LNCaP clone FGC (cell line): ENCODE measurements at regions not wholly inside any gene's neighbourhood (a gene's known extent, or its start where the extent isn't known, plus 50 kb on each side); places are given as distances from the start of the nearest gene placed in this dataset.

Experiments
- DNase-seq: peaks from one replicate; pipeline ENCODE4 v3.0.0-alpha.2; 2011; ENCODE audit warnings: low read depth
- H3K4me3 ChIP-seq: 2 replicates; pipeline ENCODE4 v1.5.1; 2011; ENCODE audit warnings: mild to moderate bottlenecking, low read depth, low read length, control low read depth
- TF ChIP-seq, protein P1 (sequence below): IDR thresholded peaks from 2 replicates; pipeline ENCODE4 v1.5.1; 2012; ENCODE audit warnings: mild to moderate bottlenecking; ENCODE audit not compliant: control insufficient read depth, insufficient read depth; ENCODE audit errors: extremely low read depth

DNA sequence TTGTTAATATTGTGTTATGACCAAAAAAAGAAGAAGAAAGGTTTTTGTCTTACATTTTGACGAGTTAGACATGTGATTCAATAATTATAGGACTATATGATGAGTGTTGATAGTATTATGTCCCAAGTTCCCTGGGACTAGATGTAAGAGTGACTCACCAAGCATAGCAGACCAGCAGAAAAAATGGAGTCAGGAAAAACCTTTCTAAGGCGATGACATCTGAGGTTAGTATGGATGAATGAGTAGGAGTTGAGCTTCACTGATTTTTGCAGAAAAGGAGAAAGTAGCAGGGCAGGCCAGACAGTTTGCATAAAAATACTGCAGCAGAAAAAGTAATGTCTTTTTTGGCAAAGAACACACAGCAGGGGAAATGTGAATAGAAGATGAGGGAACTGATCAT lies 1041.3 kb upstream of the ADGRL4 start:
- H3K4me3 ChIP-seq, result no peak overlapping the region
- TF ChIP-seq, protein P1, sequence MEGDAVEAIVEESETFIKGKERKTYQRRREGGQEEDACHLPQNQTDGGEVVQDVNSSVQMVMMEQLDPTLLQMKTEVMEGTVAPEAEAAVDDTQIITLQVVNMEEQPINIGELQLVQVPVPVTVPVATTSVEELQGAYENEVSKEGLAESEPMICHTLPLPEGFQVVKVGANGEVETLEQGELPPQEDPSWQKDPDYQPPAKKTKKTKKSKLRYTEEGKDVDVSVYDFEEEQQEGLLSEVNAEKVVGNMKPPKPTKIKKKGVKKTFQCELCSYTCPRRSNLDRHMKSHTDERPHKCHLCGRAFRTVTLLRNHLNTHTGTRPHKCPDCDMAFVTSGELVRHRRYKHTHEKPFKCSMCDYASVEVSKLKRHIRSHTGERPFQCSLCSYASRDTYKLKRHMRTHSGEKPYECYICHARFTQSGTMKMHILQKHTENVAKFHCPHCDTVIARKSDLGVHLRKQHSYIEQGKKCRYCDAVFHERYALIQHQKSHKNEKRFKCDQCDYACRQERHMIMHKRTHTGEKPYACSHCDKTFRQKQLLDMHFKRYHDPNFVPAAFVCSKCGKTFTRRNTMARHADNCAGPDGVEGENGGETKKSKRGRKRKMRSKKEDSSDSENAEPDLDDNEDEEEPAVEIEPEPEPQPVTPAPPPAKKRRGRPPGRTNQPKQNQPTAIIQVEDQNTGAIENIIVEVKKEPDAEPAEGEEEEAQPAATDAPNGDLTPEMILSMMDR, result no peak
- no peak for DNase-seq

DNA sequence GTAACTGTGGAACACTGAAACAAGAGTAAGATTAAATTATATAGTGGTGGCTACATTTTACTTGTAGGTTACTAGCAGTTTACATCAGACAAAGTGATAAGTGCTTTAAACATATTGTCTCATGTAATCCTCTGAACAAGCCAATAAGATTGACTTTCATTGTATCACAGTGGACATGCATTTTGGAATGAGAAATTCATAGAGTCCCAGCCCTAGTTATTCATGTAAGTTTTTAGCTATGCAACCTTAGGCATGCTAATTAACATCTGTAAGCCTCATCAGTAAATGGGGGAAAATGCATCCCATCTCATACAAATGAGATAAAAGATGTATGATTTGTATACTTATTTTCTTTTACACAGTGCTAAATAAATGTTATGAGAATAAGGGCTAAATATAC lies 1038.1 kb upstream of the ADGRL4 start:
- TF ChIP-seq, protein P1, result no peak
- H3K4me3 ChIP-seq, result no peak overlapping the region

DNA sequence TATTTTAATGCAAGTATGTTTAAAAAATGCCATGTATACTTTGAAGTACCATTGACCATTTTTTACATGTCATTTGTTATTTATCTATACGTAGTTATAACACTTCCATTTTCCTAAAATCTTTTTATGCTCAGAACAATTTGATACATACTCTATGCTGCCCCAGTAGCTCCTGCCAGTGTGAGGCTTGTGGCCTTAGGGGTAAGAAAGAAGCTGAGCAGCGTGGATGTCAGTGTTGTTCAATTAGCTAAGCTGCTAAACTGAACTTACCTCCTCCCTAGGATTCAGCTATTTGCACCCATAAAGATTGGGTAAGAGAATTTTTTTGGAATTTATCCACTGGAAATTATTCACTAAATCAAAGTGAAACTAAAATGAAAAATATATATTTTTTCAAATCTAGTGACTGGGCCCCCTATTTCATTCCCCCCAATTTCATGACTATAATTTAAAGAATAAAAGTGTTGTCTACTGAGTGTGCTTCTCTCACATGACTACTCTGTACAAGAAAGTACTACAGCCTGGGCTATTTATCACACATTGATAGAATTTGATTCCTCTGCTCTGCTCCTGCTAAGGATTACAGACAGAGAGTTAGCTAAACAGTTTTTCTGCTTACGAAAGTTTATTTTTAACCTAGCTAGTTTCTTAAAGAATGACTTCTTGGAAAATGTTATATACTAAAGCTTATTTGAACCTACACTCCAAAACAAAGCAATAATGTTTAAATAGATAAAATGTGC lies 1030.3 kb upstream of the ADGRL4 start:
- no peak overlapping the region for H3K4me3 ChIP-seq
- DNase-seq, result no peak
- TF ChIP-seq, protein P1, result no peak

More for the DNA sequence above, 1038.1 kb upstream of the ADGRL4 start:
- DNase-seq, result no peak

DNA sequence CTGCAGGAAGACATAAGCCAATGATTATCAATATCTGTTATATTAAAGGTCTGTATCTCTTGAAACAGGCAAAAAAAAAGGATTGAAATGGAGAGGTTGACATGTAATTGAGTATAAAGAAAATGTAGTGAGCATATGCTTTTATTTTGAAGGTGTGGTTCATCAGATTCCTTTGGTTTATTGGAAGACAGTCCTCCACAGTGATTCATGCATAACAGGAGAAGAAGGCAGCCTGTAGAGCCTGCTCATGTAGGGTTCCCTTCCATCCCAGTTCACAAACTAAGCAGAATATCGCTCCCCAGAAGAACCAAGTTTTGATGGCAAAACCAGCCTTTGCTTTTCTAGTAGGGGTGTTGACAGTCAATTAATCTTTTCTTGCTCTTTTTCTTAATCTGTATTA lies 1016.8 kb upstream of the ADGRL4 start:
- TF ChIP-seq, protein P1, result no peak
- DNase-seq, result no peak
- no peak overlapping the region for H3K4me3 ChIP-seq

DNA sequence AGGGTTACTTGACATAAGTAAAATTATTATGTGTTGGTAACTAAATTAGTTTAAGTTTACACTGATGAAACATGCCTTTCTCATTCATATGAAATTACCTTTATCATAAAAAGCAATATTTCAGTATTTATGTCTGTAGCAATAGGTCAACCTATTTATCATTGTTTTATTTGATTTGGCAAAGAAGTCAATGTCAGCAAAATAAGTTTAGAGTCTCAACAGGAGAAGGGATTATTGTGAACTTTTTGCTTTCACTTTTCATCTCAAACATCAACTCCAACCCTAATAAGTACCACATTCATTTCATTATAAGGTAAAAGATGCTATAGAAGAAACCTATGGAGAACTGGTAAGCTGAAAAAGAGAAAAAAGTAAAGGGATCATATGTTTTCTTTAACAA lies 1015.4 kb upstream of the ADGRL4 start:
- TF ChIP-seq, protein P1, result no peak
- DNase-seq, result no peak
- H3K4me3 ChIP-seq, result no peak overlapping the region

DNA sequence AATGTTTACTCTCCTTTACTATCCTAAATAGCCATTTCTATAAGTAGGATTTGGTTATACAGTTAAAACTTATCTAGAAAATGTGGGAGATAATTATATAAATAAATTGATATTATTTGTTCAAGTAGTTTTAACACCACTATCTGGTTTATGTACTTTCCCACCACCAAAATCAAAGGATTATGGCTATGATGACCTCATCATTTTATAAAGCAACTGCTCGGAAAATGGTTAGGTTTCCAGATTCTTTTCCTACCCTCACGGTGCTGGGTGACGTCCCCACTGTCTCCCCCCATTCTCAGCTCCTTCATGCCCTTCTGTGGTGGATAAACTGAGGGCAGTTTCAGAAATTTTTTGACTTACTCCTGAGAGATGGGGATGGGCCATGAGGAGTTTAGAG lies 1011.8 kb upstream of the ADGRL4 start:
- DNase-seq, result no peak
- TF ChIP-seq, protein P1, result no peak
- H3K4me3 ChIP-seq, result no peak overlapping the region

DNA sequence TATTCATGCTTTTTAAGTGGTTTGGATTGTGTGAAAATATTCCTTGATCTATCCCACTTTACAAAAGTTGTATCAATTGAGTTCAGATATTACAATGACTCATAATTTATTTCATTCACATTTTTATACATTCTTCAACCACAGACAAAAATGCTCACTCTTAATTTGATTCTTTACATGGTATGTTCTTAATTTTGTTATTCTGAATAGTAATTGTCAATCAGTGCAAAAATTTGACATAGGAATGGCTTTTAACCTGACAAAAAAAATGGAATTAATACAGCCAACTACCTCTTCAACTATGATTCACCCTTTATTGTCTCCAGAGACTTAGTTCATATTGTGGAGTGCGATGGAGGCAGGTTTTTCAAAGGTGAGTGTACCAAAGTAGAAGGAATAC lies 1002.4 kb upstream of the ADGRL4 start:
- H3K4me3 ChIP-seq, result no peak overlapping the region
- TF ChIP-seq, protein P1, result no peak
- DNase-seq, result no peak
